ENCODE measurements at regions not wholly inside any gene's neighbourhood (a gene's known extent, or its start where the extent isn't known, plus 50 kb on each side); places are given as distances from the start of the nearest gene placed in this dataset.

- Mint-ChIP-seq H3K4me1 (ENCODE audit: low read depth, unreplicated experiment) (no peaks in the 10 kb centered on the region), H3K9me3 (ENCODE audit: low read depth, unreplicated experiment) (peaks cover 2% of the 10 kb centered on the region), H3K27me3 (ENCODE audit: unreplicated experiment) (peaks cover 97% of the 10 kb centered on the region), H3K36me3 (ENCODE audit: insufficient read depth, unreplicated experiment) (no peaks in the 10 kb centered on the region), H3K27ac (ENCODE audit: unreplicated experiment) (no peak overlapping the region), H3K4me3 (ENCODE audit: low read depth, unreplicated experiment) (no peak overlapping the region)
- BruUV-seq (replicated peaks): no TSS peak
- CTCF ChIA-PET: no interaction called here
- DNase-seq: no peak
- intact Hi-C loops (cut with micrococcal nuclease; ENCODE audit: unreplicated experiment): no loop called here
- no peak for TF ChIP-seq CTCF (IDR thresholded peaks at IDR 0.05; ENCODE audit: unreplicated experiment)
These were observed 222.1 kb downstream of the AACS start for GRCh38 chr12:125287155-125287847.

GRCh38 chr12:125288931-125289928, 224.0 kb downstream of the AACS start:
- intact Hi-C loops (cut with micrococcal nuclease; ENCODE audit: unreplicated experiment): no loop called here
- Mint-ChIP-seq H3K27ac (ENCODE audit: unreplicated experiment) (no peak overlapping the region), H3K36me3 (ENCODE audit: insufficient read depth, unreplicated experiment) (no peaks in the 10 kb centered on the region), H3K4me3 (ENCODE audit: low read depth, unreplicated experiment) (no peak overlapping the region), H3K9me3 (ENCODE audit: low read depth, unreplicated experiment) (peaks cover 2% of the 10 kb centered on the region), H3K4me1 (ENCODE audit: low read depth, unreplicated experiment) (no peaks in the 10 kb centered on the region), H3K27me3 (ENCODE audit: unreplicated experiment) (peaks cover 93% of the 10 kb centered on the region)
- BruUV-seq (replicated peaks): no TSS peak
- CTCF ChIA-PET: interaction anchor here (0.7 kb wide), 1 partner anchor 1886 kb away, joined by 3 read pairs; no protein-coding TSS in a partner anchor
- no peak for TF ChIP-seq CTCF (IDR thresholded peaks at IDR 0.05; ENCODE audit: unreplicated experiment)
- DNase-seq: no peak

GRCh38 chr12:125289970-125290369, 224.7 kb downstream of the AACS start:
- intact Hi-C loops (cut with micrococcal nuclease; ENCODE audit: unreplicated experiment): no loop called here
- Mint-ChIP-seq H3K27ac (ENCODE audit: unreplicated experiment) (no peak overlapping the region), H3K4me3 (ENCODE audit: low read depth, unreplicated experiment) (no peak overlapping the region), H3K27me3 (ENCODE audit: unreplicated experiment) (peaks cover 93% of the 10 kb centered on the region), H3K36me3 (ENCODE audit: insufficient read depth, unreplicated experiment) (no peaks in the 10 kb centered on the region), H3K9me3 (ENCODE audit: low read depth, unreplicated experiment) (peaks cover 2% of the 10 kb centered on the region), H3K4me1 (ENCODE audit: low read depth, unreplicated experiment) (no peaks in the 10 kb centered on the region)
- TF ChIP-seq CTCF (IDR thresholded peaks at IDR 0.05; ENCODE audit: unreplicated experiment): no peak
- CTCF ChIA-PET: no interaction called here
- BruUV-seq (replicated peaks): no TSS peak
- DNase-seq: no peak

DNA sequence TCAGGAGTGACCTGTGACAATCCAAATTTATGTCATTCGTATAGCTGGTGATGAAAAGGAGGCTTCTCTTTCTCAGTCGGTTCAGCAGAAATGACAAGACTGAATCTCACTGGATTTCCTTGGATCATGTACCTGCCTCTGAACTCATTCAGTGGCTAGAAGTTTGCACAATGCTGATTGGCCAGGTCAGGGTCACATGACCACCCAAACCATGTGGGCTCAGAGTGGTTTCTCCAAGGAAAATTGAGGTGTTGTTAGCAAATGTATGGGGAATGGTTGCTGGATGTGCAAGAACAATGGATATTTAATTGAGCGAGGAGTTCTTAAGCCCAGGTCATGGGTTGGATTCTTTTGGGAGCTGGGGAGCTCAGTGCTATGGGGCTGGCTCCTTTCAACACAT, 227.5 kb downstream of the AACS start:
- H3K36me3 Mint-ChIP-seq (ENCODE audit: insufficient read depth, unreplicated experiment): no peaks in the 10 kb centered on the region
- no peak overlapping the region for H3K4me3 Mint-ChIP-seq (ENCODE audit: low read depth, unreplicated experiment)
- H3K27me3 Mint-ChIP-seq (ENCODE audit: unreplicated experiment): peaks cover 96% of the 10 kb centered on the region
- no peaks in the 10 kb centered on the region for H3K9me3 Mint-ChIP-seq (ENCODE audit: low read depth, unreplicated experiment)
- CTCF ChIA-PET: no interaction called here
- no peak for TF ChIP-seq CTCF (IDR thresholded peaks at IDR 0.05; ENCODE audit: unreplicated experiment)
- H3K27ac Mint-ChIP-seq (ENCODE audit: unreplicated experiment): no peak overlapping the region
- BruUV-seq (replicated peaks): no TSS peak
- intact Hi-C loops (cut with micrococcal nuclease; ENCODE audit: unreplicated experiment): no loop called here
- DNase-seq: no peak
- no peaks in the 10 kb centered on the region for H3K4me1 Mint-ChIP-seq (ENCODE audit: low read depth, unreplicated experiment)
